CD14-positive monocyte (primary cell): ENCODE measurements at regions not wholly inside any gene's neighbourhood (a gene's known extent, or its start where the extent isn't known, plus 50 kb on each side); places are given as distances from the start of the nearest gene placed in this dataset.

ENCODE experiments used
- DNase-seq, 3 donors: peaks; one replicate each; pipeline ENCODE4 v3.0.0-alpha.2; 2011 to 2022
- H2AFZ ChIP-seq: 2 replicates; pipeline ENCODE4 v1.6.0; 2012; ENCODE audit warnings: mild to moderate bottlenecking, low read depth, low read length, inconsistent platforms; ENCODE audit not compliant: insufficient read depth, poor library complexity, severe bottlenecking
- H3K27ac ChIP-seq, 2 donors: 1 replicate in 1 of 2; 2 replicates in 1 of 2; pipeline ENCODE4 v1.5.1; 2012 to 2013; ENCODE audit warnings: low read length in 2 of 2, control low read depth in 1 of 2, inconsistent platforms in 1 of 2, low read depth in 1 of 2, mild to moderate bottlenecking in 1 of 2
- H3K27me3 ChIP-seq, 2 donors: one replicate each; pipeline versions ENCODE4 v1.6.0 to v1.6.1; 2011 to 2013; ENCODE audit warnings: low read length in 2 of 2; ENCODE audit not compliant: control insufficient read depth in 2 of 2, insufficient read depth in 2 of 2
- H3K36me3 ChIP-seq, 2 donors: replicated peaks in 1 of 2; 1 replicate in 1 of 2; 2 replicates in 1 of 2; pipeline versions ENCODE4 v1.5.1 to v1.6.1; 2012 to 2013; ENCODE audit warnings: low read length in 2 of 2, control low read depth in 1 of 2, inconsistent platforms in 1 of 2, mild to moderate bottlenecking in 1 of 2; ENCODE audit not compliant: insufficient read depth in 2 of 2, control insufficient read depth in 1 of 2
- H3K4me1 ChIP-seq, 2 donors: 1 replicate in 1 of 2; 2 replicates in 1 of 2; pipeline versions ENCODE4 v1.5.1 to v1.6.1; 2012 to 2013; ENCODE audit warnings: low read length in 2 of 2, control low read depth in 1 of 2, inconsistent platforms in 1 of 2, mild to moderate bottlenecking in 1 of 2, moderate library complexity in 1 of 2; ENCODE audit not compliant: insufficient read depth in 2 of 2, control insufficient read depth in 1 of 2
- H3K4me2 ChIP-seq: replicated peaks from 2 replicates; pipeline ENCODE3; 2012; ENCODE audit warnings: low read length, moderate library complexity, mild to moderate bottlenecking; ENCODE audit not compliant: poor library complexity, severe bottlenecking; ENCODE audit errors: extremely low read depth
- H3K4me3 ChIP-seq, 3 experiments: fragments of 200-600 bp in 1 of 3; sonication (generic) in 1 of 3; replicated peaks in 1 of 3; 1 replicate in 2 of 3; 2 replicates in 1 of 3; pipeline ENCODE4 v1.5.1; 2011 to 2013; ENCODE audit warnings: low read length in 3 of 3, mild to moderate bottlenecking in 3 of 3, control low read depth in 2 of 3, low read depth in 2 of 3, inconsistent platforms in 1 of 3, moderate library complexity in 1 of 3
- H3K79me2 ChIP-seq: 2 replicates; pipeline ENCODE4 v1.6.0; 2012; ENCODE audit warnings: mild to moderate bottlenecking, control low read depth, inconsistent platforms, low read length, moderate library complexity; ENCODE audit not compliant: insufficient read depth
- H3K9ac ChIP-seq: 2 replicates; pipeline ENCODE4 v1.6.0; 2017; ENCODE audit warnings: low read length, mild to moderate bottlenecking; ENCODE audit not compliant: insufficient read depth, poor library complexity, severe bottlenecking
- H3K9me3 ChIP-seq, 2 donors: replicated peaks in 1 of 2; 1 replicate in 1 of 2; 2 replicates in 1 of 2; pipeline versions ENCODE4 v1.5.1 to v1.6.1; 2012 to 2013; ENCODE audit warnings: low read length in 2 of 2, control low read depth in 1 of 2; ENCODE audit not compliant: control insufficient read depth in 1 of 2, insufficient read depth in 1 of 2
- H4K20me1 ChIP-seq: 2 replicates; pipeline ENCODE4 v1.6.0; 2012; ENCODE audit warnings: mild to moderate bottlenecking, low read length, control low read depth, moderate library complexity; ENCODE audit not compliant: insufficient read depth
- H3K27ac Mint-ChIP-seq, 7 donors: one replicate each; pipeline ENCODE4 v1.8.0; 2020; ENCODE audit warnings: mild to moderate bottlenecking in 7 of 7, mixed read lengths in 7 of 7, moderate library complexity in 6 of 7, inconsistent platforms in 2 of 7
- H3K27me3 Mint-ChIP-seq, 3 donors: one replicate each; pipeline ENCODE4 v1.8.0; 2021 to 2022; ENCODE audit warnings: low read depth in 3 of 3, mild to moderate bottlenecking in 3 of 3, mixed read lengths in 3 of 3, moderate library complexity in 3 of 3, inconsistent platforms in 1 of 3
- H3K36me3 Mint-ChIP-seq, 2 donors: one replicate each; pipeline ENCODE4 v1.8.0; 2020; ENCODE audit warnings: mixed read lengths in 2 of 2, inconsistent platforms in 1 of 2, mild to moderate bottlenecking in 1 of 2
- H3K4me1 Mint-ChIP-seq: one replicate; pipeline ENCODE4 v1.8.0; 2020; ENCODE audit warnings: mild to moderate bottlenecking, mixed read lengths
- H3K4me3 Mint-ChIP-seq, 2 donors: one replicate each; pipeline ENCODE4 v1.8.0; 2020; ENCODE audit warnings: mild to moderate bottlenecking in 2 of 2, mixed read lengths in 2 of 2, moderate library complexity in 1 of 2
- H3K9me3 Mint-ChIP-seq, 7 donors: one replicate each; pipeline ENCODE4 v1.8.0; 2020 to 2022; ENCODE audit warnings: mixed read lengths in 7 of 7, mild to moderate bottlenecking in 6 of 7, moderate library complexity in 6 of 7, inconsistent platforms in 2 of 7
- WGBS: methylation state at CpG from one replicate; pipeline ENCODE4 v1.1.5; 2013; ENCODE audit warnings: missing lambda C conversion rate; ENCODE audit not compliant: insufficient coverage; 5-methylcytosine and 5-hydroxymethylcytosine counted together
- intact Hi-C, 2 donors: fragments of 100-400 bp; cut with micrococcal nuclease; formaldehyde crosslinking; loops; one replicate each; pipeline versions ENCODE4 v1.15.0 to v1.15.1; 2023
- TF ChIP-seq, protein P1 (sequence below): fragments of 200-600 bp; IDR thresholded peaks from one replicate; pipeline ENCODE4 v1.8.0; 2022; ENCODE audit warnings: antibody characterized with exemption, mild to moderate bottlenecking

DNA sequence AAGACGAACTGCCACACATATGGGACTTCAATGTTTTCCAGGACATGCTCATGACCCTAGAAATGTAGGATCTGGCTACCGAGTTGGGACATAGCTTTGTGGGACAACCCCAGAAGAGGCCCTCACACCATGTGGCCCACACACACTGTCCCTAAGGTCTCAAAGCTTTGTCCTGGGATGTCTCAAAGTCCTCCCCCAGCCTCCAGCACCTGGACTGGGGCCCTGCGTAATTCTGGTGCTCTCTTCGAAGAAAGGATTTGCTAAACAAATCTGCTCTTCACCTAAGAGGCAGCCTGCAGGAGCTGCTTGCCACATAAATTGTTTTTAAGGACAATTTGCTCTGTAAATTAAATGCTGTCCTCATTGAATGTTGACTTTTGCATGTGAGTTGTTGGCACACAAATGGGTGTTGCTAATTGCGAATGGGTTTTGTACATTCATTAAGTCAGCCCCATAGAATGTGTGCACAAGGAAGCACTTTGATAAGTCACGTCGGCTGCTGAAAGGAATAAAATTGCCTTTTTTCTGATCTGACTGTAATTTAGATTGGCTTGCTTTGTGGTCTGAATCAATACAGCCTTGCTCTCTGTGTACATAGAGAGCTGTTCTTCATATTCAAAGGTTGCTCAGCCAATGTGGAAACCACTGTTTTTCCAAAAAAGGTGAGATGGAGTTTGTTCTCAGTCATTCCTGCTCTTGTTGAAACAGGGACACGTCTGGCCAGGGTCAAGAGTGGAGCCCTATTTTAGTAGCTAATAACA, 161.6 kb upstream of the PWP1 start:
- H3K27ac Mint-ChIP-seq = no peak overlapping the region
- Histone ChIP-seq H2AFZ (no peak overlapping the region), H3K79me2 (no peaks in the 10 kb centered on the region), H3K4me3 (no peak overlapping the region), H3K9me3 (peaks cover 0 to 4% of the 10 kb centered on the region in 2 donors), H3K36me3 (peaks cover 0 to 2% of the 10 kb centered on the region in 2 donors), H3K27ac (no peak overlapping the region), H3K4me1 (peaks cover 0 to 8% of the 10 kb centered on the region in 2 donors), H3K9ac (no peak overlapping the region), H3K4me2 (no peak overlapping the region), H3K27me3 (no peaks in the 10 kb centered on the region), H4K20me1 (no peaks in the 10 kb centered on the region)
- intact Hi-C loops = no loop called here
- WGBS = 92% methylated on average over 4 of the region's 8 CpGs
- no peak overlapping the region for H3K4me3 Mint-ChIP-seq
- peaks cover 5 to 14% (median 7%) of the 10 kb centered on the region in 7 donors for H3K9me3 Mint-ChIP-seq
- peaks cover 0 to 4% of the 10 kb centered on the region in 2 donors for H3K36me3 Mint-ChIP-seq
- H3K27me3 Mint-ChIP-seq = no peaks in the 10 kb centered on the region
- H3K4me1 Mint-ChIP-seq = peaks cover 13% of the 10 kb centered on the region
- no peak for DNase-seq
- TF ChIP-seq, protein P1, sequence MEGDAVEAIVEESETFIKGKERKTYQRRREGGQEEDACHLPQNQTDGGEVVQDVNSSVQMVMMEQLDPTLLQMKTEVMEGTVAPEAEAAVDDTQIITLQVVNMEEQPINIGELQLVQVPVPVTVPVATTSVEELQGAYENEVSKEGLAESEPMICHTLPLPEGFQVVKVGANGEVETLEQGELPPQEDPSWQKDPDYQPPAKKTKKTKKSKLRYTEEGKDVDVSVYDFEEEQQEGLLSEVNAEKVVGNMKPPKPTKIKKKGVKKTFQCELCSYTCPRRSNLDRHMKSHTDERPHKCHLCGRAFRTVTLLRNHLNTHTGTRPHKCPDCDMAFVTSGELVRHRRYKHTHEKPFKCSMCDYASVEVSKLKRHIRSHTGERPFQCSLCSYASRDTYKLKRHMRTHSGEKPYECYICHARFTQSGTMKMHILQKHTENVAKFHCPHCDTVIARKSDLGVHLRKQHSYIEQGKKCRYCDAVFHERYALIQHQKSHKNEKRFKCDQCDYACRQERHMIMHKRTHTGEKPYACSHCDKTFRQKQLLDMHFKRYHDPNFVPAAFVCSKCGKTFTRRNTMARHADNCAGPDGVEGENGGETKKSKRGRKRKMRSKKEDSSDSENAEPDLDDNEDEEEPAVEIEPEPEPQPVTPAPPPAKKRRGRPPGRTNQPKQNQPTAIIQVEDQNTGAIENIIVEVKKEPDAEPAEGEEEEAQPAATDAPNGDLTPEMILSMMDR = no peak

DNA sequence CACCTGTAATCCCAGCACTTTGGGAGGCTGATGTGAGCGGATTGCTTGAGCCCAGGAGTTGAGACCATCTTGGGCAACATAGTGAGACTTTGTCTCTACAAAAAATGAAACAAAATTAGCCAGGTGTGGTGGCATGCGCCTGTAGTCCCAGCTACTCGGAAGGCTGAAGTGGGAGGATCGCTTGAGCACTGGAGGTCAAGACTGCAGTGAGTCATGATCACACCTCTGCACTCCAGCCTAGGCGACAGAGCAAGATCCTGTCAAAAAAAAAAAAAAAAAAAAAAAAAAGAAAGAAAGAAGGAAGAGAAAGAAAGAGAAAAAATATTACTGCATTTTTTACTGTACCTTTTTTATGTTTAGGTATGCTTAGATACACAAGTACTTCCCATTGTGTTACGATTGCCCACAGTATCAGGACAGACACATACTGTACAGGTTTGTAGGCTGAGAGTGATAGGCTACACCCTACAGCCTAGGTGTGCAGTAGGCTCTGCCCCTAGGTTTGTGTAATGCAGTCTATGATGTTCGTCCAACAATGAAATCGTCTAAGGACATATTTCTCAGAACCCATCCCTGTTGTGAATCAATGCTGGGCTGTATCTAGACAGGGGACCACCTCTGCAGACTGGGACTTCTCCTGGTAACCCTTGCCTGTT, 160.4 kb upstream of the PWP1 start:
- WGBS = 95% methylated on average over 3 of the region's 8 CpGs
- no peak overlapping the region for H3K4me2 ChIP-seq
- no peak overlapping the region for H3K27ac ChIP-seq
- H3K9me3 ChIP-seq = peaks cover 0 to 4% of the 10 kb centered on the region in 2 donors
- H3K79me2 ChIP-seq = no peaks in the 10 kb centered on the region
- DNase-seq = no peak
- TF ChIP-seq, protein P1 = no peak
- Mint-ChIP-seq H3K36me3 (peaks cover 0 to 4% of the 10 kb centered on the region in 2 donors), H3K4me1 (peaks cover 6% of the 10 kb centered on the region), H3K9me3 (peaks cover 5 to 11% (median 6%) of the 10 kb centered on the region in 7 donors), H3K27ac (no peak overlapping the region), H3K4me3 (no peak overlapping the region), H3K27me3 (no peaks in the 10 kb centered on the region)
- H2AFZ ChIP-seq = no peak overlapping the region
- H3K36me3 ChIP-seq = peaks cover 0 to 2% of the 10 kb centered on the region in 2 donors
- intact Hi-C loops = no loop called here
- H3K9ac ChIP-seq = no peak overlapping the region
- no peaks in the 10 kb centered on the region for H4K20me1 ChIP-seq
- no peak overlapping the region for H3K4me3 ChIP-seq
- peaks cover 0 to 4% of the 10 kb centered on the region in 2 donors for H3K4me1 ChIP-seq
- no peaks in the 10 kb centered on the region for H3K27me3 ChIP-seq
